ENCODE measurements at regions not wholly inside any gene's neighbourhood (a gene's known extent, or its start where the extent isn't known, plus 50 kb on each side); places are given as distances from the start of the nearest gene placed in this dataset.
"Not testable (repeated sequence)": the region's sequence is repeated elsewhere in the genome, so short reads cannot be mapped to it uniquely, and the experiment has no call there.

- no peak for DNase-seq
Observed at GRCh38 chr4:131137196-131137595, 2011.9 kb upstream of the PCDH10 start.

GRCh38 chr4:131159261-131159660 lies 1989.8 kb upstream of the PCDH10 start:
- no peak for DNase-seq

DNA sequence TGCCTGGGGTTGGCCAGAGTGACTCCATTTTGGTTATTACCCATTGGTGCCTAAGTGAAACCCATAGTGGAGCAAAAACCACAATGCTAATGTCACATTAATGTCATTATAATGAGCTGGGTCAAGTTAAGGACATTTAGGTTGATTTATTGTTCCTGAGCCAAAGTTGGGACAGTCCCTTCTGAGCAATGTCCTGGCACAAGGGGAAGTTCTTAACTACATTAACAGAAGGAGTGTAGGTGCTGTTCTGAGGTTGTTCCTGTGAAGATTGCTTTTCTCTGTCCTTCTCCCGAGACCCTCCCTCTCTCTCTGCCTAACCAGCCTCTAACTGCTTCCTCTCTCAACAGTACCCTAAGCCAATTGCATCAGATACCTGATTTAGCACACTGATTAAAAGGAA lies 1956.8 kb upstream of the PCDH10 start:
- DNase-seq = no peak

- DNase-seq = no peak
Observed at GRCh38 chr4:131207589-131207988, 1941.5 kb upstream of the PCDH10 start.

- DNase-seq = no peak
Observed at GRCh38 chr4:131248314-131248713, 1900.8 kb upstream of the PCDH10 start.

DNA sequence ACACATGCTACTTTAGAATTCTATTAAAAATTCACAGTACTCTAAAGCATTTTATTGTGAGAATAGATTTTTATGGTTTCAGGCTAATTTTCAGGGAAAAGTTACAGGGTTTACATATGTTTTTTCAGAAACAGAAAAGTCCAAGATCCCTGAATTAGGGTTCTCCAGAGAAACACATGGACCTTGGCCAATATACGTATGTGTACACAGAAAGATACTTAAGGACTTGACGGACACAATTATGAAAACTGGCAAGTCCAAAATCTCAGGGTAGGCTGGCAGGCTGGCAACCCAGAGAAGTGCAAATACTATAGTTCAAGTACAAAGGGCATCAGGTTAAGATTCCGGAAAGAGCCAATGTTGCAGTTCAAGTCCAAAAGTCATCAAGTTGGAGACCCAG lies 1897.8 kb upstream of the PCDH10 start:
- DNase-seq = no peak

- no peak for DNase-seq
Observed at GRCh38 chr4:131257241-131257640, 1891.9 kb upstream of the PCDH10 start.

- DNase-seq = no peak
Observed at GRCh38 chr4:131258361-131258760, 1890.7 kb upstream of the PCDH10 start.

- DNase-seq = no peak
Observed at GRCh38 chr4:131288441-131288840, 1860.7 kb upstream of the PCDH10 start.

DNA sequence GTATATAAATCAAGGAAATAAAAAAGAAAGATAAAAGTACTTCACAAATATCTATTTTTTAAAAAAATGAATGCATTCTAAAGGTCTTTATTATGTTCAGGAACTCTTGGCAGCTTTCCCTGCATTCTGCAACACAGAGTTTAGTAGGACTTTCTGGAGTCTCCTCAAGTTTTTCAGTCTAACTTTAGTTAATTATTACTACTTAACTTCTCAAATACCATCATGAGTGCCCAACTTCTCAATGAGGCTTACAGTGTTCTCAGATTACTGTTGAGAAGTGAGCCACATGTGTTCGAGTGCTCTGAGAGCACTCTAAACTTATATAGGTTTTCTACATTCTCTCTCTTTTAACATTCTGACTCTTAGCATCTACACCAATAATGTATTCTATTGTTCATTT lies 1852.9 kb upstream of the PCDH10 start:
- DNase-seq = no peak

DNA sequence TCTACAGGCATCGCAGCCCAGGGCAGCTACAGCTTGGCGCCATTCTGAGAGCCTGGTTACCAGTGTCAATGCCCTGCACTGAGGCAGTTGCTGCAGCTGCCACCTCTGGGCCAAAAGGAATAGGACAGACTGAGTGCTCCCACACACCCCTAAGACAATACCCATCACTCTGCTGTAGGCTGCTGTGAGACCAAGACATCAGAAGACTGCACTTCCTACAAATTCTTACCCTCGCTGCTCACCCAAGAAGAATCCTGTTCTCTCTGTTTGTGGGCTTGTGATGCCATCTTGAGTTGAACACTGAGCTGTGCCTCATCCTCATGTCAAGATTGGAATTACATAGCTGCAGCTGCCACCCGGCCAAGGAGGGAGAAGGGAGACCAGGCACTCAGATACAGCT lies 1847.0 kb upstream of the PCDH10 start:
- no peak for DNase-seq

- DNase-seq = no peak
Observed at GRCh38 chr4:131304686-131305085, 1844.4 kb upstream of the PCDH10 start.

- DNase-seq = no peak
Observed at GRCh38 chr4:131309628-131310027, 1839.5 kb upstream of the PCDH10 start.

- DNase-seq = no peak
Observed at GRCh38 chr4:131316086-131316485, 1833.0 kb upstream of the PCDH10 start.

- DNase-seq = no peak
Observed at GRCh38 chr4:131337936-131338335, 1811.2 kb upstream of the PCDH10 start.

DNA sequence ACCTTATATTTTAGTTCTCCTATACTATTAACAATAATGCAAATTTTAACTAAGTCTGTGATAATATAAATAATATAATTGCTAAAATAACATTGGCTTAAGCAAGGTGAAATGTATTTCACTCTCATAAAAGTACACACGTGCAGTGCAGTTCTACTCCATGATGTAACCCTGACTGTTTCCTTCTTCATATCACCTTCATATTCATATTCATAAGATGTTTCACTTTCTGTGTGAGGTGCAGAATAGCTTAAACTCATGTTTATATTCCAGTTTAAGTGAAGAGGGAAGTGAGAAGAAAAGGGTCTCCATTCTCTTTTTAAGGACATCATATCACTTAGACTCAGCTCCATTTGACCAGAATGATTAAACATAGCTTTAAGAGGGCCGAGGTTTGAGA lies 1810.0 kb upstream of the PCDH10 start:
- DNase-seq = no peak

DNA sequence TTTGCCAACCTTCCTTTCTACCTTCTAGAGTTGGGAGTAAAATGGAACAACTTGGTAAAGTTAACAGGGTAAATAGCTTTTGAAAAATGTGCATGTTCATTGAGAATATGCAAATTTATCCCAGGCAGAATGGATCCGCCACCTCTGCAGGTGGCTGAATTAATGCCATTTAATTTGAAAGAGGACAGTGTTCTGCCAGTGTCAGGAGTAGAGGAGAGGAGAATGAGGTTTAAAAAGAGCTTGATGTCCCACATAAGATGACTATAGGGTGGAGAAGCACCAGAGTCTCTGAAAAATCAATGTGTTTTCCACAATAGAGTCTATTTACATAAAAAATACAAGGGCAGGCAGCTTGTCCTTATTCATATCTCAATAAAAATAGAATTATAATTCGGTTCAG lies 1804.3 kb upstream of the PCDH10 start:
- DNase-seq = no peak

- DNase-seq = no peak
Observed at GRCh38 chr4:131347816-131348215, 1801.3 kb upstream of the PCDH10 start.

GRCh38 chr4:131348263-131348662 lies 1800.8 kb upstream of the PCDH10 start:
- DNase-seq = no peak

DNA sequence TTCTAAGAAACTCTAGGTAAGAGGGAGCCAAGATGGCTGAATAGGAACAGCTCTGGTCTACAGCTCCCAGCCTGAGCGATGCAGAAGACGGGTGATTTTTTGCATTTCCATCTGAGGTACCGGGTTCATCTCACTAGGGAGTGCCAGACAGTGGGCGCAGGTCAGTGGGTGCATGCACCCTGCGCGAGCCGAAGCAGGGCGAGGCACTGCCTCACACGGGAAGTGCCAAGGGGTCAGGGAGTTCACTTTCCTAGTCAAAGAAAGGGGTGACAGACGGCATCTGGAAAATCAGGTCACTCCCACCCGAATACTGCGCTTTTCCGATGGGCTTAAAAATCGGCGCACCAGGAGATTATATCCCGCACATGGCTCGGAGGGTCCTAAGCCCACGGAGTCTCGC lies 1796.7 kb upstream of the PCDH10 start:
- DNase-seq = not testable (repeated sequence)

DNA sequence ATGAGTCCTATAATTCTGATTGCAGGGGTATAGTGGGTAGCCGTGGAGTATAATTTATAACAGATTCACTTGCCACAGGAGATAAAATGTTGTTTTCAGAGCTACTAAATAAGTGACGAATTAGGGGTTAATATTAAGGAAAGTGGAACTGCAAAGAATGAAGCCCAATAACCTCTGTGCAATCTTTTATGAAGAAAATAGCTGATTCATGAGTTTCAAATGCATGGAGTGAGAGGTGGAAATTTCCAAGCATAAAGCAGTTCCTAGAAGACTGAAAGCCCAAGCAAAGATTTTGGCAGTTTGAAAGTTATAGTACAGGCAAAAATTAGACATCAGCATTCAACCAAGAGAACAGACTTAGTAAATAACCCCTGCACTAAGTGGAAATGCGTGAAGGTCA lies 1782.4 kb upstream of the PCDH10 start:
- no peak for DNase-seq

- no peak for DNase-seq
Observed at GRCh38 chr4:131367441-131367840, 1781.7 kb upstream of the PCDH10 start.

- DNase-seq = no peak
Observed at GRCh38 chr4:131370846-131371245, 1778.2 kb upstream of the PCDH10 start.

GRCh38 chr4:131381055-131381454 lies 1768.0 kb upstream of the PCDH10 start:
- no peak for DNase-seq

GRCh38 chr4:131382839-131383238 lies 1766.3 kb upstream of the PCDH10 start:
- no peak for DNase-seq

- DNase-seq = no peak
Observed at GRCh38 chr4:131388277-131388676, 1760.8 kb upstream of the PCDH10 start.
